IMR-90 (cell line): ENCODE measurements at regions not wholly inside any gene's neighbourhood (a gene's known extent, or its start where the extent isn't known, plus 50 kb on each side); places are given as distances from the start of the nearest gene placed in this dataset.

Experiments
- ATAC-seq: fragments of 200-7000 bp; cut with Tn5 transposase; 2 replicates; pipeline ENCODE4 v1.9.1; 2020; ENCODE audit warnings: low read depth, mild to moderate bottlenecking, moderate library complexity
- BruUV-seq: library from RNA; stranded (reverse); fragments of 400-500 nt; replicated peaks from 2 replicates; lab custom pipeline; 2021; lab: Mats Ljungman, UMichigan
- CTCF ChIA-PET: fragments of 300-600 bp; formaldehyde crosslinking; extraction: SDS; loops from one replicate; lab custom pipeline; 2021; ENCODE audit warnings: antibody characterized with exemption; lab: Yijun Ruan, JAX
- POLR2A ChIA-PET: fragments of 300-600 bp; sonication (Branson Sonifier 250); formaldehyde crosslinking; loops from one replicate; lab custom pipeline; 2022; ENCODE audit warnings: antibody characterized with exemption; ENCODE audit not compliant: unreplicated experiment; lab: Charles Lee
- DNase-seq: peaks from one replicate; pipeline ENCODE4 v3.0.0; 2013
- H2AFZ ChIP-seq: replicated peaks from 2 replicates; pipeline ENCODE3; 2013; ENCODE audit warnings: low read length, mild to moderate bottlenecking; ENCODE audit not compliant: poor library complexity
- H2AK5ac ChIP-seq: 2 replicates; pipeline ENCODE4 v1.6.1; 2013; ENCODE audit warnings: low read depth, low read length, inconsistent platforms
- H2AK9ac ChIP-seq: replicated peaks from 2 replicates; pipeline ENCODE3; 2013; ENCODE audit warnings: mild to moderate bottlenecking, low read depth, low read length, moderate library complexity; ENCODE audit not compliant: poor library complexity
- H2BK120ac ChIP-seq: 2 replicates; pipeline ENCODE4 v1.6.1; 2013; ENCODE audit warnings: low read depth, low read length, inconsistent platforms
- H2BK15ac ChIP-seq: 3 replicates; pipeline ENCODE4 v1.6.1; 2013; ENCODE audit warnings: low read depth, low read length, inconsistent platforms
- H2BK20ac ChIP-seq: 2 replicates; pipeline ENCODE4 v1.6.1; 2013; ENCODE audit warnings: low read depth, mild to moderate bottlenecking, inconsistent platforms, low read length, moderate library complexity
- H2BK5ac ChIP-seq: 2 replicates; pipeline ENCODE4 v1.6.1; 2013; ENCODE audit warnings: mild to moderate bottlenecking, low read depth, low read length, inconsistent platforms; ENCODE audit not compliant: poor library complexity, severe bottlenecking
- H3K14ac ChIP-seq: replicated peaks from 2 replicates; pipeline ENCODE4 v1.6.1; 2013; ENCODE audit warnings: low read depth, low read length, inconsistent platforms
- H3K18ac ChIP-seq: 2 replicates; pipeline ENCODE4 v1.6.1; 2013; ENCODE audit warnings: low read depth, low read length, control low read depth
- H3K23ac ChIP-seq: 2 replicates; pipeline ENCODE4 v1.6.1; 2013; ENCODE audit warnings: low read depth, low read length, inconsistent platforms
- H3K27ac ChIP-seq: 2 replicates; pipeline ENCODE4 v1.5.1; 2013; ENCODE audit warnings: mild to moderate bottlenecking, control low read depth, low read length; ENCODE audit not compliant: insufficient read depth
- H3K27me3 ChIP-seq: 2 replicates; pipeline ENCODE4 v1.6.1; 2013; ENCODE audit warnings: low read length; ENCODE audit not compliant: control insufficient read depth, insufficient read depth
- H3K36me3 ChIP-seq: 2 replicates; pipeline ENCODE4 v1.6.1; 2013; ENCODE audit warnings: low read length, mixed read lengths; ENCODE audit not compliant: control insufficient read depth, insufficient read depth
- H3K4ac ChIP-seq: 2 replicates; pipeline ENCODE4 v1.6.1; 2013; ENCODE audit warnings: low read depth, low read length, inconsistent platforms
- H3K4me1 ChIP-seq: 2 replicates; pipeline ENCODE4 v1.6.1; 2013; ENCODE audit warnings: low read length, mixed read lengths; ENCODE audit not compliant: control insufficient read depth, insufficient read depth
- H3K4me2 ChIP-seq: 2 replicates; pipeline ENCODE4 v1.6.1; 2013; ENCODE audit warnings: low read depth, mild to moderate bottlenecking, control low read depth, low read length, moderate library complexity
- H3K4me3 ChIP-seq: 2 replicates; pipeline ENCODE4 v1.5.1; 2013; ENCODE audit warnings: low read depth, mild to moderate bottlenecking, control low read depth, low read length, moderate library complexity; ENCODE audit not compliant: insufficient read depth
- H3K56ac ChIP-seq: 2 replicates; pipeline ENCODE4 v1.6.1; 2013; ENCODE audit warnings: low read length, inconsistent platforms; ENCODE audit not compliant: insufficient read depth; ENCODE audit errors: extremely low read depth
- H3K79me1 ChIP-seq, 2 experiments: 2 replicates each; pipeline ENCODE4 v1.6.1; 2013; ENCODE audit warnings: low read length in 2 of 2, inconsistent platforms in 1 of 2, low read depth in 1 of 2
- H3K9ac ChIP-seq: 2 replicates; pipeline ENCODE4 v1.6.1; 2013; ENCODE audit warnings: low read depth, low read length, control low read depth
- H3K9me1 ChIP-seq: 2 replicates; pipeline ENCODE4 v1.6.1; 2013; ENCODE audit warnings: low read length, inconsistent platforms; ENCODE audit not compliant: insufficient read depth
- H3K9me3 ChIP-seq: 2 replicates; pipeline ENCODE4 v1.6.1; 2013; ENCODE audit warnings: low read length; ENCODE audit not compliant: control insufficient read depth, insufficient read depth
- H4K20me1 ChIP-seq: 2 replicates; pipeline ENCODE4 v1.6.1; 2013; ENCODE audit warnings: low read length, inconsistent platforms; ENCODE audit not compliant: insufficient read depth
- H4K5ac ChIP-seq: 2 replicates; pipeline ENCODE4 v1.6.1; 2013; ENCODE audit warnings: mild to moderate bottlenecking, low read depth, low read length, control low read depth
- H4K8ac ChIP-seq, 2 experiments: 2 replicates each; pipeline ENCODE4 v1.6.1; 2013; ENCODE audit warnings: low read depth in 2 of 2, low read length in 2 of 2, control low read depth in 1 of 2, inconsistent platforms in 1 of 2
- H4K91ac ChIP-seq: 2 replicates; pipeline ENCODE4 v1.6.1; 2013; ENCODE audit warnings: low read depth, low read length, inconsistent platforms; ENCODE audit not compliant: insufficient read depth
- CEBPB ChIP-seq: IDR thresholded peaks from 2 replicates; pipeline ENCODE4 v1.6.1; 2012; ENCODE audit warnings: low read depth, low read length, improper control_type of control experiment
- CTCF ChIP-seq: conservative IDR thresholded peaks from 2 replicates; pipeline ENCODE4 v1.5.1; 2012; ENCODE audit warnings: mild to moderate bottlenecking, low read depth, low read length, improper control_type of control experiment
- FOS ChIP-seq: fragments of 150-350 bp; IDR thresholded peaks from 2 replicates; pipeline ENCODE4 v1.6.1; 2016; ENCODE audit warnings: low read depth, low read length
- MAFK ChIP-seq: IDR thresholded peaks from 2 replicates; pipeline ENCODE4 v1.6.1; 2012; ENCODE audit warnings: low read depth, low read length, improper control_type of control experiment
- MAZ ChIP-seq: IDR thresholded peaks from 2 replicates; pipeline ENCODE4 v1.6.1; 2012; ENCODE audit warnings: low read depth, mild to moderate bottlenecking, low read length, improper control_type of control experiment, moderate library complexity, borderline replicate concordance
- MXI1 ChIP-seq: IDR thresholded peaks from 2 replicates; pipeline ENCODE4 v1.6.1; 2012; ENCODE audit warnings: low read depth, mild to moderate bottlenecking, low read length, moderate library complexity, borderline replicate concordance
- NFE2L2 ChIP-seq: fragments of 150-350 bp; IDR thresholded peaks from 2 replicates; pipeline ENCODE4 v1.6.1; 2016; ENCODE audit warnings: low read depth, mild to moderate bottlenecking, low read length
- POLR2A ChIP-seq: IDR thresholded peaks from 2 replicates; pipeline ENCODE4 v1.6.1; 2012; ENCODE audit warnings: mild to moderate bottlenecking, low read depth, low read length
- RCOR1 ChIP-seq: IDR thresholded peaks from 2 replicates; pipeline ENCODE4 v1.6.1; 2012; ENCODE audit warnings: mild to moderate bottlenecking, low read length, improper control_type of control experiment; ENCODE audit not compliant: insufficient replicate concordance
- WGBS, 2 experiments: methylation state at CpG; one replicate each; pipeline versions ENCODE4 v1.1.5 to v1.1.7; 2013; ENCODE audit warnings: missing lambda C conversion rate in 2 of 2; ENCODE audit not compliant: insufficient read length in 1 of 2; ENCODE audit errors: extremely low coverage in 2 of 2; 5-methylcytosine and 5-hydroxymethylcytosine counted together
- dilution Hi-C: fragments of 300-500 bp; cut with HindIII; formaldehyde crosslinking; loops from one replicate; pipeline ENCODE4 v1.14.3; 2018; ENCODE audit warnings: low sequenced_read_pairs; ENCODE audit not compliant: unreplicated experiment
- in situ Hi-C: fragments of 300-500 bp; cut with MboI; formaldehyde crosslinking; loops from 3 replicates; pipeline ENCODE4 v1.14.3; 2019; ENCODE audit warnings: low sequenced_read_pairs, inconsistent platforms, mixed read lengths
- intact Hi-C: fragments of 100-400 bp; cut with micrococcal nuclease; formaldehyde crosslinking; loops from 2 replicates; pipeline ENCODE4 v1.10.0; 2022

- Histone ChIP-seq H3K18ac (no peak overlapping the region), H3K4me1 (no peaks in the 10 kb centered on the region), H3K56ac (no peak overlapping the region), H3K79me1 (no peaks in the 10 kb centered on the region), H4K91ac (no peak overlapping the region), H2AFZ (no peak overlapping the region), H3K4me2 (no peak overlapping the region), H2BK15ac (no peak overlapping the region), H2AK9ac (no peak overlapping the region), H3K27me3 (no peaks in the 10 kb centered on the region), H3K9ac (no peak overlapping the region), H3K9me3 (no peaks in the 10 kb centered on the region), H3K4ac (no peak overlapping the region), H4K20me1 (no peaks in the 10 kb centered on the region), H3K36me3 (no peaks in the 10 kb centered on the region), H2AK5ac (no peak overlapping the region), H2BK120ac (no peak overlapping the region), H4K8ac (no peak overlapping the region), H4K5ac (no peak overlapping the region), H2BK5ac (peak overlapping the region; percentile 33), H3K23ac (no peak overlapping the region), H3K14ac (no peak overlapping the region), H2BK20ac (no peak overlapping the region), H3K27ac (no peak overlapping the region), H3K9me1 (no peaks in the 10 kb centered on the region), H3K4me3 (no peak overlapping the region)
- ChIA-PET CTCF (no interaction called here), POLR2A (interaction anchor here (0.6 kb wide), 1 partner anchor 808 kb away, joined by 3 read pairs; no protein-coding TSS in a partner anchor)
- dilution Hi-C loops (no loop called here), in situ Hi-C loops (no loop called here), intact Hi-C loops (no loop called here)
- BruUV-seq, result no TSS peak
- ATAC-seq, result peak; percentile 95
- DNase-seq, result peak; percentile 81
- WGBS, 2 experiments, result no CpG with 5 or more reads among the region's 5 CpGs
- no peak for TF ChIP-seq MXI1
- no peak for TF ChIP-seq CTCF
- TF ChIP-seq RCOR1, result no peak
- TF ChIP-seq CEBPB, result 0 out of 2 replicates have a peak, but pooled peaks have one; percentile 13
- no peak for TF ChIP-seq MAZ
- peak; percentile 58 for TF ChIP-seq MAFK
- TF ChIP-seq FOS, result no peak; the same call in 1 of the 2 replicates
- peak; percentile 83 for TF ChIP-seq NFE2L2
- TF ChIP-seq POLR2A, result no peak
Observed at GRCh38 chr6:48032151-48032550, 78.8 kb downstream of the PTCHD4 start.
